Keratinocyte (primary cell): ENCODE measurements at regions not wholly inside any gene's neighbourhood (a gene's known extent, or its start where the extent isn't known, plus 50 kb on each side); places are given as distances from the start of the nearest gene placed in this dataset.

Source experiments
- CTCF ChIP-seq, 3 experiments: IDR thresholded peaks in 1 of 3; conservative IDR thresholded peaks in 1 of 3; optimal IDR thresholded peaks in 1 of 3; 2 replicates in 2 of 3; 3 replicates in 1 of 3; pipeline versions ENCODE3 to v1.5.1; 2011; ENCODE audit warnings: low read length in 3 of 3, mild to moderate bottlenecking in 3 of 3, moderate library complexity in 2 of 3, control low read depth in 1 of 3, inconsistent platforms in 1 of 3; ENCODE audit not compliant: insufficient read depth in 2 of 3; ENCODE audit errors: extremely low read depth in 1 of 3
- EZH2 ChIP-seq: IDR thresholded peaks from one replicate; pipeline ENCODE4 v1.6.1; 2012; ENCODE audit warnings: inconsistent platforms, mild to moderate bottlenecking, low read length, moderate library complexity

DNA sequence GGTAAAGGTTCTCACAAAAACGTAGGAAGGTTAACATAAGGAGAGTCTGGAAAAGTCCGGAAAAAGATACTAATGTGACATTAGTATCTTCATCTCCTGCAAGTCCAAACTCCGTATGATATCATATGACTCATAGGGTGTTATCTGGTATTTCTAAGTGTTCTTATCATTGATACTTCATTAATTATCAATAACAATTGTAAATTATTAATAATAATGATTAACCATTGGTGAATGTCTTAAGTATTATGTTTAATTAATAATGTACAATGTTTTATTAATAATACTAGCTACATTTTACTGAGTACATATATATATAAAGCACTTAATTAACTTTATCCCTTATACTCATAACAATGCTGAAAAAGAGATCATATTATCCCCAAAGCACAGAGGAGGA is 402.4 kb downstream of the SEMA3D start:
- no peak for TF ChIP-seq CTCF (optimal IDR thresholded peaks at IDR 0.05 in 1 of 3, IDR thresholded peaks at IDR 0.05 in 1 of 3, conservative IDR thresholded peaks at IDR 0.05 in 1 of 3; ENCODE audit: extremely low read depth in 1 of 3, insufficient read depth in 2 of 3, low read length in 3 of 3)
- no peak for TF ChIP-seq EZH2
